ENCODE measurements at regions not wholly inside any gene's neighbourhood (a gene's known extent, or its start where the extent isn't known, plus 50 kb on each side); places are given as distances from the start of the nearest gene placed in this dataset.

- no peak for DNase-seq
Observed at GRCh38 chr2:126527836-126528490, 128.0 kb upstream of the GYPC start.

- DNase-seq: no peak
Observed at GRCh38 chr2:126531029-126531428, 124.9 kb upstream of the GYPC start.

- DNase-seq: no peak
Observed at GRCh38 chr2:126534478-126534877, 121.5 kb upstream of the GYPC start.

GRCh38 chr2:126535408-126535807 lies 120.5 kb upstream of the GYPC start:
- no peak for DNase-seq

- DNase-seq: no peak
Observed at GRCh38 chr2:126536605-126537200, 119.3 kb upstream of the GYPC start.

- no peak for DNase-seq
Observed at GRCh38 chr2:126539101-126539500, 116.9 kb upstream of the GYPC start.

- DNase-seq: no peak
Observed at GRCh38 chr2:126542247-126542646, 113.7 kb upstream of the GYPC start.

- no peak for DNase-seq
Observed at GRCh38 chr2:126543081-126543480, 112.9 kb upstream of the GYPC start.

- DNase-seq: no peak
Observed at GRCh38 chr2:126558029-126558428, 97.9 kb upstream of the GYPC start.

GRCh38 chr2:126568734-126569133 lies 87.2 kb upstream of the GYPC start:
- DNase-seq: no peak

- no peak for DNase-seq
Observed at GRCh38 chr2:126571403-126571802, 84.6 kb upstream of the GYPC start.

GRCh38 chr2:126575631-126576030 lies 80.3 kb upstream of the GYPC start:
- no peak for DNase-seq

- DNase-seq: no peak
Observed at GRCh38 chr2:126579868-126580267, 76.1 kb upstream of the GYPC start.

- no peak for DNase-seq
Observed at GRCh38 chr2:126586317-126586716, 69.6 kb upstream of the GYPC start.

- no peak for DNase-seq
Observed at GRCh38 chr2:126599062-126599461, 56.9 kb upstream of the GYPC start.

GRCh38 chr2:126600742-126601141 lies 55.2 kb upstream of the GYPC start:
- no peak for DNase-seq

GRCh38 chr2:126602334-126602733 lies 53.6 kb upstream of the GYPC start:
- DNase-seq: no peak

All from NCI-H187 (cell line).